GM10248 (cell line): ENCODE measurements at regions not wholly inside any gene's neighbourhood (a gene's known extent, or its start where the extent isn't known, plus 50 kb on each side); places are given as distances from the start of the nearest gene placed in this dataset.

Source experiments
- CTCF ChIA-PET: fragments of 300-600 bp; sonication (Branson Sonifier 250); formaldehyde crosslinking; extraction: SDS; loops from one replicate; lab custom pipeline; 2021; ENCODE audit warnings: antibody characterized with exemption; lab: Yijun Ruan, JAX
- POLR2A ChIA-PET: fragments of 350-650 bp; sonication (Branson Sonifier 250); formaldehyde crosslinking; extraction: SDS; loops from one replicate; lab custom pipeline; 2020; ENCODE audit warnings: antibody characterized with exemption; lab: Yijun Ruan, JAX
- DNase-seq: peaks from one replicate; pipeline ENCODE4 v3.0.0; 2012; ENCODE audit errors: extremely low spot score
- CTCF ChIP-seq: IDR thresholded peaks from 2 replicates; pipeline ENCODE4 v1.5.1; 2012; ENCODE audit warnings: mild to moderate bottlenecking, low read depth; ENCODE audit errors: extremely low read depth, missing control alignments, control extremely low read depth

DNA sequence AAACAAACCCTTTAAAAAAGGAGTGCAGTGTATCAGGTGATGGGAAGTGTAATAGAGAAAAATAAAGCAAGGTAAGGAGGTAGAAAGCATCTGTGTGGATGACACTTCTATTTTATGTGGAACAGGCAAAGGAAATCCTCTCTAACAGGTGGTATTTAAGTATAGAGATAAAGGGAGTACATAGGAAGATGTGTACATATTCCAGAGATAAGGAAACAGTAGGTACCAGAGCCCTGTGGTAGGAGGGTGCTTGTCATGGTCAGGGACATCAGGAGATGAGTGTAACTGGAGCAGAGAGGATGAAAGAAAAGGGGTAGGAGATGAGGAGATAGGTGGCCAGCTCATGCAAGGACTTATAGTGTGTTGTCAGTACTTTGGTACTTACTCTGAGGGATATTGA, 65.8 kb downstream of the CHST2 start:
- ChIA-PET POLR2A (no interaction called here), CTCF (interaction anchor here (0.8 to 0.9 kb wide), 2 partner anchors 13 to 17 kb away, joined by 3 read pairs; no protein-coding TSS in a partner anchor)
- no peak for TF ChIP-seq CTCF
- no peak for DNase-seq

DNA sequence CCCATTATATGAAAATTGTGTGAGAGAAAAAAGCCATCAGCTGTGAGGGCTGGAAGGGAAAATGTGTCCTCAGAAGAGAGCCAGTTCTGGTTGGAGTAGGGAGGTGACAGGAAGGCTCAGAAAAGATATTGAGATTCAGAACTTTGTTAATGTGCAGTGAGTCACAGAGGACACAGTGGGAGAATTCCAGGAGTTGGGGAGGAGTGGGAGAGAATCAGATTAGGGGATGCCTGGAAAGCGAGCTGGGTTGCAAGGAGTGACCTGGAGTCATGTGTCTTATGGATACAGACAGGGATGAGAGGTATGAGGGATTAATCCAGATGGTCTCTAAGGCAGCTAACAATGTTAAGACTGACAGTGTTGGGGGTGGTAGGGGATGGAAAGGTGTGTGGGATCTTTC, 67.5 kb downstream of the CHST2 start:
- ChIA-PET POLR2A (no interaction called here), CTCF (interaction anchor here (1.0 to 1.4 kb wide), 4 partner anchors 11 to 80 kb away, joined by 3 to 5 read pairs (median 4); no protein-coding TSS in a partner anchor)
- no peak for DNase-seq
- no peak for TF ChIP-seq CTCF

- ChIA-PET POLR2A (no interaction called here), CTCF (interaction anchor here (1.4 to 1.7 kb wide), 3 partner anchors 9 to 14 kb away, joined by 3 to 4 read pairs (median 4); no protein-coding TSS in a partner anchor)
- no peak for TF ChIP-seq CTCF
- no peak for DNase-seq
Observed at GRCh38 chr3:143188881-143189280, 69.3 kb downstream of the CHST2 start.

DNA sequence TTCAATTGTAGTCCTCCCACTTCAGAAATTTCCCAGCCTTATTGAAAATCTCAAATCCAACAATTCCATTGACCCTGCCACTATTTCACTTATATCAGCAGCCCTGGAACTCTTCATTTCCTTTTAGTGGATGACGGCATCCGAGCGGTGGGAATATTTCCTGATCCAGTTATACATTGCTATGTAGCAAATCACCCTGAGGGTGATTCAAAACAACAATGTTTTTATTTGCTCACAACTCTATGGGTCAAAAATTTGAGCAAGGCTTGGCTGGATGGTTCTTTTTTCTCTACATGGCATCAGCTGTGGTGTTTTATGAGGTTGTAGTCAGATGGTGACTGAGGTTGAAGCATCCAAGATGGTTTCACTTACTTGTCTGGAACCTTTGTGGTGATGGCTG, 70.5 kb downstream of the CHST2 start:
- POLR2A ChIA-PET = no interaction called here
- DNase-seq = no peak
- CTCF ChIA-PET = interaction anchor here (1.4 kb wide), 1 partner anchor 8 kb away, joined by 4 read pairs; no protein-coding TSS in a partner anchor
- no peak for TF ChIP-seq CTCF

- no peak for DNase-seq
- no peak for TF ChIP-seq CTCF
- ChIA-PET CTCF (interaction anchor here (0.7 to 1.9 kb wide), 4 partner anchors 9 to 29 kb away, joined by 3 to 5 read pairs (median 3); no protein-coding TSS in a partner anchor), POLR2A (no interaction called here)
Observed at GRCh38 chr3:143192193-143192592, 72.6 kb downstream of the CHST2 start.

- CTCF ChIA-PET = interaction anchor here (1.1 to 3.1 kb wide), 2 partner anchors 11 to 13 kb away, joined by 5 to 15 read pairs; no protein-coding TSS in a partner anchor
- DNase-seq = no peak
- no peak for TF ChIP-seq CTCF
- POLR2A ChIA-PET = no interaction called here
Observed at GRCh38 chr3:143200001-143200924, 80.7 kb downstream of the CHST2 start.
